ENCODE measurements at regions not wholly inside any gene's neighbourhood (a gene's known extent, or its start where the extent isn't known, plus 50 kb on each side); places are given as distances from the start of the nearest gene placed in this dataset.

DNA sequence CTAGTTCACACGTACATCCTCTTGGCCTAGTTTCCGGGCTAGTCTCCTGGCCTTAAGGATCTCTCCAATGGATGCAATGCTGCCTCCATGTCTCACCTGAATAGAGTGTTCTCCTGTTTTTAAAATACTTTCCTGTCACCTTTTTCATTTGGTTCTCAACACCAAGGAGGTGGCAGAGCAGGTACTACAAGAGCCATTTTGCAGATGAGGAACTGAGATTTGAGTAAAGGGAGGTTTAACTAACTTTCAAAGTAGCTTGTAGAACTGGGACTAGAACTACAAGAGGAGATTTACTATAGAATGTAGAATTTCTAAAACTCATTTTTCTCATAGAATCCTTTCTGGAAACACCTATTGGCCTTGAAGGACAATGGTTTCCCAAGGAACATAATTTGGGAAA lies 97.6 kb upstream of the AP1S2 start:
- TF ChIP-seq BACH2 (CRISPR knock-in tag; IDR thresholded peaks at IDR 0.05; ENCODE audit: borderline replicate concordance) (no peak), ZNF70 (CRISPR knock-in tag; IDR thresholded peaks at IDR 0.05) (no peak), ZFP3 (CRISPR knock-in tag; IDR thresholded peaks at IDR 0.05) (no peak), OSR1 (CRISPR knock-in tag; IDR thresholded peaks at IDR 0.05) (no peak), GLIS3 (CRISPR knock-in tag; IDR thresholded peaks at IDR 0.05) (no peak), SNAI2 (CRISPR knock-in tag; IDR thresholded peaks at IDR 0.05) (no peak), RARB (CRISPR knock-in tag; IDR thresholded peaks at IDR 0.05) (no peak)
- TF ChIP-seq, protein P1, sequence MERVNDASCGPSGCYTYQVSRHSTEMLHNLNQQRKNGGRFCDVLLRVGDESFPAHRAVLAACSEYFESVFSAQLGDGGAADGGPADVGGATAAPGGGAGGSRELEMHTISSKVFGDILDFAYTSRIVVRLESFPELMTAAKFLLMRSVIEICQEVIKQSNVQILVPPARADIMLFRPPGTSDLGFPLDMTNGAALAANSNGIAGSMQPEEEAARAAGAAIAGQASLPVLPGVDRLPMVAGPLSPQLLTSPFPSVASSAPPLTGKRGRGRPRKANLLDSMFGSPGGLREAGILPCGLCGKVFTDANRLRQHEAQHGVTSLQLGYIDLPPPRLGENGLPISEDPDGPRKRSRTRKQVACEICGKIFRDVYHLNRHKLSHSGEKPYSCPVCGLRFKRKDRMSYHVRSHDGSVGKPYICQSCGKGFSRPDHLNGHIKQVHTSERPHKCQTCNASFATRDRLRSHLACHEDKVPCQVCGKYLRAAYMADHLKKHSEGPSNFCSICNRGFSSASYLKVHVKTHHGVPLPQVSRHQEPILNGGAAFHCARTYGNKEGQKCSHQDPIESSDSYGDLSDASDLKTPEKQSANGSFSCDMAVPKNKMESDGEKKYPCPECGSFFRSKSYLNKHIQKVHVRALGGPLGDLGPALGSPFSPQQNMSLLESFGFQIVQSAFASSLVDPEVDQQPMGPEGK (CRISPR knock-in tag; IDR thresholded peaks at IDR 0.05; ENCODE audit: borderline replicate concordance) = no peak
